Liver (tissue), 8 donors: ENCODE measurements at regions not wholly inside any gene's neighbourhood (a gene's known extent, or its start where the extent isn't known, plus 50 kb on each side); places are given as distances from the start of the nearest gene placed in this dataset.

Experiments
- DNase-seq: peaks from one replicate; pipeline ENCODE4 v3.0.0-alpha.2; 2017; ENCODE audit warnings: low spot score
- H3K27ac ChIP-seq, 2 donors: one replicate each; pipeline ENCODE4 v1.7.0; 2013; ENCODE audit warnings: inconsistent platforms in 2 of 2, low read length in 2 of 2, control low read depth in 1 of 2, low read depth in 1 of 2, mild to moderate bottlenecking in 1 of 2
- H3K27me3 ChIP-seq, 4 donors: one replicate each; pipeline versions ENCODE4 v1.6.1 to v1.7.0; 2013; ENCODE audit warnings: low read length in 3 of 4, inconsistent platforms in 1 of 4, mild to moderate bottlenecking in 1 of 4, moderate library complexity in 1 of 4; ENCODE audit not compliant: control insufficient read depth in 4 of 4, insufficient read depth in 4 of 4
- H3K36me3 ChIP-seq, 4 donors: one replicate each; pipeline versions ENCODE4 v1.6.1 to v1.7.0; 2013; ENCODE audit warnings: low read length in 3 of 4, mild to moderate bottlenecking in 3 of 4, low read depth in 1 of 4, moderate library complexity in 1 of 4; ENCODE audit not compliant: control insufficient read depth in 4 of 4, insufficient read depth in 3 of 4
- H3K4me1 ChIP-seq, 4 donors: one replicate each; pipeline versions ENCODE4 v1.6.1 to v1.7.0; 2013; ENCODE audit warnings: low read length in 3 of 4, mild to moderate bottlenecking in 3 of 4, moderate library complexity in 1 of 4; ENCODE audit not compliant: control insufficient read depth in 4 of 4, insufficient read depth in 4 of 4
- H3K4me3 ChIP-seq, 3 donors: one replicate each; pipeline versions ENCODE4 v1.6.1 to v1.7.0; 2013; ENCODE audit warnings: low read length in 3 of 3, control low read depth in 1 of 3, low read depth in 1 of 3, mild to moderate bottlenecking in 1 of 3
- H3K9ac ChIP-seq, 2 donors: one replicate each; pipeline ENCODE4 v1.7.0; 2013; ENCODE audit warnings: low read length in 2 of 2, mild to moderate bottlenecking in 2 of 2, moderate library complexity in 2 of 2, control low read depth in 1 of 2, low read depth in 1 of 2
- H3K9me3 ChIP-seq, 4 donors: one replicate each; pipeline versions ENCODE4 v1.6.1 to v1.7.0; 2013; ENCODE audit warnings: low read length in 3 of 4; ENCODE audit not compliant: control insufficient read depth in 4 of 4
- ATF3 ChIP-seq: IDR thresholded peaks from 2 replicates; pipeline ENCODE4 v1.6.1; 2016; ENCODE audit warnings: antibody characterized with exemption
- CTCF ChIP-seq: fragments of 150-350 bp; IDR thresholded peaks from 2 replicates; pipeline ENCODE4 v1.5.1; 2017; ENCODE audit warnings: improper control_type of control experiment, low read depth, low read length; ENCODE audit not compliant: missing input control
- EGR1 ChIP-seq, 2 donors: IDR thresholded peaks; 2 replicates each; pipeline ENCODE4 v1.6.1; 2016 to 2018; ENCODE audit warnings: antibody characterized with exemption in 2 of 2, low read depth in 2 of 2
- FOXA1 ChIP-seq: IDR thresholded peaks from 2 replicates; pipeline ENCODE4 v1.6.1; 2016; ENCODE audit warnings: antibody characterized with exemption
- FOXA2 ChIP-seq: IDR thresholded peaks from 2 replicates; pipeline ENCODE4 v1.6.1; 2016; ENCODE audit warnings: antibody characterized with exemption
- GABPA ChIP-seq, 2 donors: IDR thresholded peaks in 1 of 2; conservative IDR thresholded peaks in 1 of 2; 2 replicates each; pipeline ENCODE4 v1.6.1; 2016; ENCODE audit warnings: antibody characterized with exemption in 2 of 2, mild to moderate bottlenecking in 1 of 2, moderate library complexity in 1 of 2
- HNF4G ChIP-seq: IDR thresholded peaks from 2 replicates; pipeline ENCODE4 v1.6.1; 2016; ENCODE audit warnings: antibody characterized with exemption
- JUND ChIP-seq, 2 donors: IDR thresholded peaks; 2 replicates each; pipeline ENCODE4 v1.6.1; 2016; ENCODE audit warnings: antibody characterized with exemption in 2 of 2
- NR2F2 ChIP-seq: IDR thresholded peaks from 2 replicates; pipeline ENCODE4 v1.6.1; 2016; ENCODE audit warnings: antibody characterized with exemption
- REST ChIP-seq: IDR thresholded peaks from 2 replicates; pipeline ENCODE4 v1.6.1; 2016; ENCODE audit warnings: antibody characterized with exemption, mild to moderate bottlenecking
- RXRA ChIP-seq, 2 donors: IDR thresholded peaks; 2 replicates each; pipeline ENCODE4 v1.6.1; 2017 to 2018; ENCODE audit warnings: antibody characterized with exemption in 2 of 2, mild to moderate bottlenecking in 1 of 2
- YY1 ChIP-seq: IDR thresholded peaks from 2 replicates; pipeline ENCODE4 v1.6.1; 2016; ENCODE audit warnings: antibody characterized with exemption, mild to moderate bottlenecking
- WGBS: extraction: QIAGEN DNeasy Blood & Tissue Kit; methylation state at CpG from one replicate; pipeline ENCODE4 v1.1.7; 2013; 5-methylcytosine and 5-hydroxymethylcytosine counted together
- donor health status: healthy.
- donor health status: healthy.
- donor health status: healthy.
- donor health status: healthy.
- donor health status: healthy.

- no peaks in the 10 kb centered on the region for H3K36me3 ChIP-seq
- TF ChIP-seq HNF4G (no peak), CTCF (no peak), YY1 (no peak), ATF3 (no peak), FOXA2 (no peak), RXRA (IDR thresholded peaks at IDR 0.05) (no peak), FOXA1 (no peak), JUND (IDR thresholded peaks at IDR 0.05) (no peak), REST (no peak)
- H3K9ac ChIP-seq = no peak overlapping the region
- no peak for DNase-seq
- H3K27ac ChIP-seq = no peak overlapping the region
- H3K4me3 ChIP-seq = no peak overlapping the region
- no peaks in the 10 kb centered on the region for H3K9me3 ChIP-seq
- WGBS = 87% methylated on average over 2 of the region's 2 CpGs
- H3K27me3 ChIP-seq = no peaks in the 10 kb centered on the region
- H3K4me1 ChIP-seq = peaks cover 0 to 9% (median 2%) of the 10 kb centered on the region in 4 donors
Observed at GRCh38 chr1:168390271-168390670, 109.6 kb downstream of the TBX19 start.

- no peak for DNase-seq
- H3K27ac ChIP-seq = no peak overlapping the region
- H3K4me3 ChIP-seq = no peak overlapping the region
- H3K9ac ChIP-seq = no peak overlapping the region
- H3K27me3 ChIP-seq = no peaks in the 10 kb centered on the region
- H3K36me3 ChIP-seq = no peaks in the 10 kb centered on the region
- no peaks in the 10 kb centered on the region for H3K9me3 ChIP-seq
- H3K4me1 ChIP-seq = peaks cover 0 to 9% (median 2%) of the 10 kb centered on the region in 4 donors
- TF ChIP-seq FOXA2 (no peak), NR2F2 (no peak), ATF3 (no peak), EGR1 (IDR thresholded peaks at IDR 0.05; ENCODE audit: low read depth in 2 of 2) (no peak), GABPA (IDR thresholded peaks at IDR 0.05 in 1 of 2, conservative IDR thresholded peaks at IDR 0.05 in 1 of 2) (no peak), HNF4G (no peak), JUND (IDR thresholded peaks at IDR 0.05) (no peak)
- WGBS = 86% methylated on average over 5 of the region's 5 CpGs
Observed at GRCh38 chr1:168387781-168388760, 107.4 kb downstream of the TBX19 start.
